ENCODE measurements at regions not wholly inside any gene's neighbourhood (a gene's known extent, or its start where the extent isn't known, plus 50 kb on each side); places are given as distances from the start of the nearest gene placed in this dataset.

DNA sequence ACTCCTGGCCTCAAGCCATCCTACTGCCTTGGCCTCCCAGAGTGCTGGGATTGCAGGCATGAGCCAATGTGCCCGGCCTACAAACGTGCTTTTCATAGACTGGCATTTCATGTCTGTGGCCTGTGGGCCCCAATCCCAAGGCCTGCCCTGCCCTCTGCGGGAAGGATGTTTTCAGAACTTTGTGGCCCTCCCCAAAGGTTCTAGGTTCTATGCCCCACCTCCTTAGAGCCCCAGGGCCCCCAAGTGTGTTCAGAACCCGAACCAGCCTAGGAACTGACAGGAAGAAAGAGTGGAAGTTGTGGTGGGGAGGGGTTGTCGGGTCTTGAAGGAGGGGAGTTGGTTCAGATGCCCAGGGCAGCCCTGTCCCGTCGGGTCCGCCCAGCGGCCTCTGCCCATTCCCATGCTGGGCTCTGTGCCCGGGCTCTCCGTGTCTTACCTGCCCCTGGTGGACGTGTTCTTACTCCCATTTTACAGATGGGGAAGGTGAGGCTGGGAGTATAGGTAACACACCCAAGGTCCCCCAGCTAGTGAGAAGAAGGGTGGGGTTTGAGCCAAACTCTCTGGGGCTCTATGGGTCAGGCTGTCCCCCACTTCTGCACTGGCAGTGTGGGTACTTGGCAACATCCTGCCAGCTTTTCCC, 175.8 kb upstream of the IER5L start:
- TF ChIP-seq FEZF1 (tag by site-specific recombination; IDR thresholded peaks at IDR 0.05), result no peak
- no peak for TF ChIP-seq ZFP3 (tag by site-specific recombination; IDR thresholded peaks at IDR 0.05; ENCODE audit: low read depth)
- TF ChIP-seq ZNF544 (tag by site-specific recombination; IDR thresholded peaks at IDR 0.05), result no peak
- no peak for TF ChIP-seq ZNF677 (tag by site-specific recombination; IDR thresholded peaks at IDR 0.05)
- no peak for TF ChIP-seq ZNF664 (tag by site-specific recombination; IDR thresholded peaks at IDR 0.05)
- TF ChIP-seq ZNF530 (tag by site-specific recombination; IDR thresholded peaks at IDR 0.05; ENCODE audit: low read depth), result no peak
- TF ChIP-seq, protein P1, sequence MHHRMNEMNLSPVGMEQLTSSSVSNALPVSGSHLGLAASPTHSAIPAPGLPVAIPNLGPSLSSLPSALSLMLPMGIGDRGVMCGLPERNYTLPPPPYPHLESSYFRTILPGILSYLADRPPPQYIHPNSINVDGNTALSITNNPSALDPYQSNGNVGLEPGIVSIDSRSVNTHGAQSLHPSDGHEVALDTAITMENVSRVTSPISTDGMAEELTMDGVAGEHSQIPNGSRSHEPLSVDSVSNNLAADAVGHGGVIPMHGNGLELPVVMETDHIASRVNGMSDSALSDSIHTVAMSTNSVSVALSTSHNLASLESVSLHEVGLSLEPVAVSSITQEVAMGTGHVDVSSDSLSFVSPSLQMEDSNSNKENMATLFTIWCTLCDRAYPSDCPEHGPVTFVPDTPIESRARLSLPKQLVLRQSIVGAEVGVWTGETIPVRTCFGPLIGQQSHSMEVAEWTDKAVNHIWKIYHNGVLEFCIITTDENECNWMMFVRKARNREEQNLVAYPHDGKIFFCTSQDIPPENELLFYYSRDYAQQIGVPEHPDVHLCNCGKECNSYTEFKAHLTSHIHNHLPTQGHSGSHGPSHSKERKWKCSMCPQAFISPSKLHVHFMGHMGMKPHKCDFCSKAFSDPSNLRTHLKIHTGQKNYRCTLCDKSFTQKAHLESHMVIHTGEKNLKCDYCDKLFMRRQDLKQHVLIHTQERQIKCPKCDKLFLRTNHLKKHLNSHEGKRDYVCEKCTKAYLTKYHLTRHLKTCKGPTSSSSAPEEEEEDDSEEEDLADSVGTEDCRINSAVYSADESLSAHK (tag by site-specific recombination; IDR thresholded peaks at IDR 0.05), result no peak
- no peak for TF ChIP-seq BCL11B (tag by site-specific recombination; IDR thresholded peaks at IDR 0.05; ENCODE audit: low read depth)
- no peak for TF ChIP-seq ZNF157 (tag by site-specific recombination; IDR thresholded peaks at IDR 0.05)
- TF ChIP-seq ZNF10 (tag by site-specific recombination; IDR thresholded peaks at IDR 0.05), result no peak
- TF ChIP-seq ZNF558 (tag by site-specific recombination; IDR thresholded peaks at IDR 0.05), result no peak
- TF ChIP-seq ZNF19 (tag by site-specific recombination; IDR thresholded peaks at IDR 0.05; ENCODE audit: low read depth), result no peak
- TF ChIP-seq, protein P2, sequence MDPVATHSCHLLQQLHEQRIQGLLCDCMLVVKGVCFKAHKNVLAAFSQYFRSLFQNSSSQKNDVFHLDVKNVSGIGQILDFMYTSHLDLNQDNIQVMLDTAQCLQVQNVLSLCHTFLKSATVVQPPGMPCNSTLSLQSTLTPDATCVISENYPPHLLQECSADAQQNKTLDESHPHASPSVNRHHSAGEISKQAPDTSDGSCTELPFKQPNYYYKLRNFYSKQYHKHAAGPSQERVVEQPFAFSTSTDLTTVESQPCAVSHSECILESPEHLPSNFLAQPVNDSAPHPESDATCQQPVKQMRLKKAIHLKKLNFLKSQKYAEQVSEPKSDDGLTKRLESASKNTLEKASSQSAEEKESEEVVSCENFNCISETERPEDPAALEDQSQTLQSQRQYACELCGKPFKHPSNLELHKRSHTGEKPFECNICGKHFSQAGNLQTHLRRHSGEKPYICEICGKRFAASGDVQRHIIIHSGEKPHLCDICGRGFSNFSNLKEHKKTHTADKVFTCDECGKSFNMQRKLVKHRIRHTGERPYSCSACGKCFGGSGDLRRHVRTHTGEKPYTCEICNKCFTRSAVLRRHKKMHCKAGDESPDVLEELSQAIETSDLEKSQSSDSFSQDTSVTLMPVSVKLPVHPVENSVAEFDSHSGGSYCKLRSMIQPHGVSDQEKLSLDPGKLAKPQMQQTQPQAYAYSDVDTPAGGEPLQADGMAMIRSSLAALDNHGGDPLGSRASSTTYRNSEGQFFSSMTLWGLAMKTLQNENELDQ (tag by site-specific recombination; IDR thresholded peaks at IDR 0.05; ENCODE audit: low read depth), result no peak
- Histone ChIP-seq H3K9me3 (ENCODE audit: control insufficient read depth, insufficient read depth, low read depth, low read length) (no peaks in the 10 kb centered on the region), H3K4me3 (ENCODE audit: low read depth, low read length) (no peak overlapping the region), H3K4me1 (ENCODE audit: control insufficient read depth, insufficient read depth, low read length) (no peaks in the 10 kb centered on the region), H3K27ac (ENCODE audit: extremely low read depth, low read depth, low read length) (no peak overlapping the region), H3K36me3 (ENCODE audit: control insufficient read depth in 2 of 2, insufficient read depth in 1 of 2, low read length in 2 of 2) (no peaks in the 10 kb centered on the region)
- CTCF ChIA-PET, result interaction anchor here (1.1 kb wide), 1 partner anchor 271 kb away, joined by 3 read pairs; no protein-coding TSS in a partner anchor
- POLR2A ChIA-PET, result interaction anchor here (1.5 to 2.0 kb wide), 2 partner anchors 20 to 176 kb away, joined by 4 to 5 read pairs; partner anchors contain the start of gene IER5L

DNA sequence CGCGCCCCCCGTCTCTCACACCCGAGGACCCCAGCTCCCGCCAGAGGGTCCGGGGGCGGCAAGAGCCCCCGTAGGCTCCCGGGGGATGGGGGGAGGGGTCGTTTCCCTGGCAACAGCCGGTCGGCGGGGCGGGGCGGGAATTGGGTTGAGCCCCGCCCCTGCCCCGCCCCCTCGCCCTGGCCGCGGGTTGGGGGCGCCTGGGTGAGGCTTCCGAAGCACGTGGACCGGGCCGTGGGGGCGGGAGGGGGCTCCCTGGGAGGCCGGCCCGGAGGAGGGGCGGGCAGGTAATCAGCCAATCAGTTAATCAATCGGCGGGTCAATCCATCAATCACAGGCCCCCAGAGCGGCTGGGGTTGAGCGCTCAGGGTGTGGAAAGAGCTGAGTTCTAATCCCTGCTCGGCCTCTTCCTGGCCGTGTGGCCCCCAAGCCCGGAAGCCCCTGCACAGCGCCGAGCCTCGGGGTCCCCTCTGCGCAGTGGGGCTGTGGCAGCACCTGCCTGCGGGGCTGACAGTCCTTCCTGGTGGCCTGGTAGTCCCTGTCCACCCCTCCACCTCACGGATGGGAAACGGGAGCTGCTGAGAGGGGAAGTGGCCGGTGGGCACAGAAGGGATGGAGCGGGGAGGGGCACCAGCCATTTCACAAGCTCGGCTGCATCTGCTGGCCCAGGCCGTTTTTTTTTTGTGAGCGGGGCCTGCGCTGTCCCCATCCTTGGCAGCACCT, 174.2 kb upstream of the IER5L start:
- ChIA-PET POLR2A (interaction anchor here (1.5 to 2.0 kb wide), 2 partner anchors 19 to 174 kb away, joined by 4 to 5 read pairs; partner anchors contain the start of gene IER5L), CTCF (no interaction called here)
- TF ChIP-seq KLF10 (tag by site-specific recombination; IDR thresholded peaks at IDR 0.05) (0 out of 2 replicates have a peak, but pooled peaks have one; percentile 22), KLF8 (tag by site-specific recombination; IDR thresholded peaks at IDR 0.05) (peak; percentile 31; the same call in 1 of the 2 replicates), ZNF610 (tag by site-specific recombination; IDR thresholded peaks at IDR 0.05; ENCODE audit: borderline replicate concordance) (no peak)
- H3K27ac ChIP-seq (ENCODE audit: extremely low read depth, low read depth, low read length), result no peak overlapping the region
- H3K4me3 ChIP-seq (ENCODE audit: low read depth, low read length), result no peak overlapping the region
- H3K9me3 ChIP-seq (ENCODE audit: control insufficient read depth, insufficient read depth, low read depth, low read length), result no peaks in the 10 kb centered on the region
- H3K36me3 ChIP-seq (ENCODE audit: control insufficient read depth in 2 of 2, insufficient read depth in 1 of 2, low read length in 2 of 2), result no peaks in the 10 kb centered on the region
- no peaks in the 10 kb centered on the region for H3K4me1 ChIP-seq (ENCODE audit: control insufficient read depth, insufficient read depth, low read length)
